ENCODE measurements at regions not wholly inside any gene's neighbourhood (a gene's known extent, or its start where the extent isn't known, plus 50 kb on each side); places are given as distances from the start of the nearest gene placed in this dataset.
"Not testable (repeated sequence)": the region's sequence is repeated elsewhere in the genome, so short reads cannot be mapped to it uniquely, and the experiment has no call there.

DNA sequence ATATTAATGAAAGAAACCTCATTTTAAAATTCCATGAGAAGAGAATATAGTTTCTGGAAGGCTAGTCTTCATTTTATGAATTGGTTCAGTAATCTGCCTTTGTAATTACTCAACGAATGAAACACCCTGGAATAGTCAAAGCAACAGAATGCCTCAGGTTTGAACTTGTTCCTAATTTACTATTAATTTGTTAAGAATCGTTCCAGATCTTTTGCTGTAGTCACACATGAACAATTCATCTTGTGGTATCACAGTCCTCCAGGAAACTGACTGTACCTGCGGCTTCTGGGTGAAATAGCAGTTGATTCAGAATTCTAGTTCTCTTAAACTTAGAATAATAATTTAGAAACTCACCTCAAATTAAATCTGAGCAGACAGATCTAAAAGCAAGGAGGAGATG lies 282.7 kb upstream of the MAP2 start:
- CTCF ChIA-PET, result no interaction called here
- no peak for TF ChIP-seq SUZ12 (IDR thresholded peaks at IDR 0.05)
- POLR2A ChIA-PET, result no interaction called here
- no peak for DNase-seq (ENCODE audit: extremely low spot score)

DNA sequence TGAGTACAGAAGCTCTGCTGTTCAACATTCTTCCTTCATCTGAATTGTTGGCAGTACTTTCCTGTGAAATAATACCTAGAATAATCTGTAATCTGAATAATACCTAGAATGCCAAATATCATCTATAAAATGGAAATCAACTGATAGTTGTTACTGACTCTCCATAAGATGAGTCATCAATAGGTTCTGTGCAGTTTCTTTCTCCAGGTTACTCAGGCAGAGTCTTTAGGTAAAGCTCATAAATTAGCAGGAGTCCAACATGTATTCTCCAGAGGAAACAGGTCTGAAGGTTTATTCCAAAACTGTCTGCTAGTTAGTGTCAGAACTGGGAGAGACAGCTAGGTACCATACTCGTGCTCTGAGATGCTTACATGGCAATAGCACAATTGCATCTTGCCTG lies 282.0 kb upstream of the MAP2 start:
- CTCF ChIA-PET, result no interaction called here
- DNase-seq (ENCODE audit: extremely low spot score), result no peak
- POLR2A ChIA-PET, result no interaction called here
- TF ChIP-seq ELF4 (IDR thresholded peaks at IDR 0.05) (no peak), FOXM1 (IDR thresholded peaks at IDR 0.05; ENCODE audit: borderline replicate concordance) (no peak), NFRKB (IDR thresholded peaks at IDR 0.05) (no peak), ARNT (IDR thresholded peaks at IDR 0.05) (no peak), FOXA1 (IDR thresholded peaks at IDR 0.05) (no peak), FOXK2 (IDR thresholded peaks at IDR 0.05) (no peak), BHLHE40 (IDR thresholded peaks at IDR 0.05; ENCODE audit: borderline replicate concordance) (no peak), TARDBP (IDR thresholded peaks at IDR 0.05) (no peak), CTBP1 (IDR thresholded peaks at IDR 0.05; ENCODE audit: borderline replicate concordance) (no peak)

DNA sequence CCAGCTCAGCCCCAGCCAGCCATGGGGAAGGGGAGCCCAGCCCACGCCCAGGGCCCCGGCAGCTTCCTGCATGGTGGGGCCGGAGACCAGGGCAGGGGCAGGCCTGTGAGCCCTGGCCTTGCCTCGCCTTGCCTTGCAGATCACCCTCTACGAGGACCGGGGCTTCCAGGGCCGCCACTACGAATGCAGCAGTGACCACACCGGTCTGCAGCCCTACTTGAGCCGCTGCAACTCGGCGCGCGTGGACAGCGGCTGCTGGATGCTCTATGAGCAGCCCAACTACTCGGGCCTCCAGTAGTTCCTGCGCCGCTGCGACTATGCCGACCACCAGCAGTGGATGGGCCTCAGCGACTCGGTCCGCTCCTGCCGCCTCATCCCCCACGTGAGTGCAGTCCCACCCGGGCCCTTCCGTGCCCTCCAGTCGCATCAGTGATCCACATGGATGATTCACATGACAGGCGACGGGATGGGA lies 278.6 kb upstream of the MAP2 start:
- DNase-seq (ENCODE audit: extremely low spot score); CTCF ChIA-PET; POLR2A ChIA-PET: not testable (repeated sequence)

DNA sequence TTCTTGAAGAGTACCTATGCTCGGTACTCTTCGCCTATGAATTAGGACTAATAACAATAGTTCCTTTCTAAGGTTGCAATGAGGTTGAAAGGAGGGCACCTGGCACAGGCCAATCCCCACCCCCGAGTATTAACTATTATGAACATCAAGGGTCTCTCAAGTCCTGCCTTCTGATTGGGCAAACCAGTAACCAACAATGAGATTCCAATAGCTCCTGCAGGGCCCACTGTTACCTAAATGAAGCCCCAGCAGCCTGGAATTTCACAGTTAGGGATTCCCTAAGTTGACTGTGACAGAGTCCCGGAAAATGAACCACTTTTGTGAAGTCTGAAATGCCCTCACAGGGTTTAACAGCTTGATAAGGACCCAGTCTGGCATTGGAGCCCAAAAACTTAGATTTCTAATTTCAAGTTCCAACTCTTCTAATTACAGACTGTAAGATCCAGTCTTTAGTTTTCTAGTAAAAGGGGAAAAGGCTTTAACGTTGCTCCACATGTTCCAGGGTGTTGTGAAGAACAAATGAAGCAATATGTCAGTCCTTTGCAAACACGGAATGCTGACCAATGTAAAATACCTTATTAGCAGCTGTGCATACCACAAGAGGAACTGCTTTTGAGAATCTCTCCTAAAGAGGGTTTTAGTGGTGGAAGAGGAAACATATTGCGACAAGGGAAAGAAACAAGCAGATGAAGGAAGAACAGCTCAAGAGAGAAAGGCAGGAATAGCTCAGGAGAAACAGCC lies 277.7 kb upstream of the MAP2 start:
- TF ChIP-seq BHLHE40 (IDR thresholded peaks at IDR 0.05; ENCODE audit: borderline replicate concordance) (no peak), FOXA1 (IDR thresholded peaks at IDR 0.05) (no peak), CTBP1 (IDR thresholded peaks at IDR 0.05; ENCODE audit: borderline replicate concordance) (no peak), NFRKB (IDR thresholded peaks at IDR 0.05) (no peak), SP1 (IDR thresholded peaks at IDR 0.05) (no peak), FOXM1 (IDR thresholded peaks at IDR 0.05; ENCODE audit: borderline replicate concordance) (no peak), SUZ12 (IDR thresholded peaks at IDR 0.05) (no peak), ARNT (IDR thresholded peaks at IDR 0.05) (no peak), TARDBP (IDR thresholded peaks at IDR 0.05) (no peak), FOXK2 (IDR thresholded peaks at IDR 0.05) (no peak), ELF4 (IDR thresholded peaks at IDR 0.05) (no peak), HDGF (IDR thresholded peaks at IDR 0.05; ENCODE audit: borderline replicate concordance) (no peak), ZNF384 (IDR thresholded peaks at IDR 0.05) (no peak), L3MBTL2 (conservative IDR thresholded peaks at IDR 0.05) (no peak)
- TF ChIP-seq, protein P1, sequence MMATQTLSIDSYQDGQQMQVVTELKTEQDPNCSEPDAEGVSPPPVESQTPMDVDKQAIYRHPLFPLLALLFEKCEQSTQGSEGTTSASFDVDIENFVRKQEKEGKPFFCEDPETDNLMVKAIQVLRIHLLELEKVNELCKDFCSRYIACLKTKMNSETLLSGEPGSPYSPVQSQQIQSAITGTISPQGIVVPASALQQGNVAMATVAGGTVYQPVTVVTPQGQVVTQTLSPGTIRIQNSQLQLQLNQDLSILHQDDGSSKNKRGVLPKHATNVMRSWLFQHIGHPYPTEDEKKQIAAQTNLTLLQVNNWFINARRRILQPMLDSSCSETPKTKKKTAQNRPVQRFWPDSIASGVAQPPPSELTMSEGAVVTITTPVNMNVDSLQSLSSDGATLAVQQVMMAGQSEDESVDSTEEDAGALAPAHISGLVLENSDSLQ (IDR thresholded peaks at IDR 0.05), result no peak
- ChIA-PET POLR2A (no interaction called here), CTCF (no interaction called here)
- DNase-seq (ENCODE audit: extremely low spot score), result no peak

DNA sequence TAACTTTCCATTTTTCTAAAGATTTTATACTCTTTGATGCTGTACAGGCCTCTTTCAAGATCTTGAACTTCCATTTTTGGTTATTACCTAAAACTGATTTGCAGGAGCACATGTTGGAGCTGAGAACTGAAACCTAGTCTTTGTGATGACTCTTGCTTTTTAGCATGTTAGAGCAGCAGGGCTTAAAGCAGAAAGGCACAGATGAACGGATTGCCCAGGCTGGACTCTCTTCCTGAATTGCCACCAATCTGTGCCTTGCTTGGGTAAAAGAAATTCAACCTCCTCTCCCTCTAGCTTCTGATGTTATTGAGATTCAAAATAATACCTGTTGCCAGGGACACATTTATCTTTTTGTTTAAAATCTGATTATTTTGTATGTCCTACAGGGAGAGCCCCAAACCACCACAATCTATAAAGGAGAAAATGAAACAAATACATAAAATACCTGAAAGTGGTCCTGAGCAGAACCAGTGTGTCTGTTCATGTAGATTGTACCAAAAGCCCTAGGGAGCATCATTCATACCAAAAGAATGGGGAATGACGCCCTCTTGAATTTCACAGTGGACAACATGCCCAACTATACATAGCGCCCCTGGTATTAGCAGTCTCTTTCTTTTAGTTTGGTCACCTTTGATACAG lies 277.0 kb upstream of the MAP2 start:
- CTCF ChIA-PET, result no interaction called here
- POLR2A ChIA-PET, result no interaction called here
- TF ChIP-seq, protein P1 (IDR thresholded peaks at IDR 0.05), result no peak
- TF ChIP-seq LEF1 (IDR thresholded peaks at IDR 0.05; ENCODE audit: borderline replicate concordance) (no peak), HDGF (IDR thresholded peaks at IDR 0.05; ENCODE audit: borderline replicate concordance) (no peak), SUZ12 (IDR thresholded peaks at IDR 0.05) (no peak)
- no peak for DNase-seq (ENCODE audit: extremely low spot score)

DNA sequence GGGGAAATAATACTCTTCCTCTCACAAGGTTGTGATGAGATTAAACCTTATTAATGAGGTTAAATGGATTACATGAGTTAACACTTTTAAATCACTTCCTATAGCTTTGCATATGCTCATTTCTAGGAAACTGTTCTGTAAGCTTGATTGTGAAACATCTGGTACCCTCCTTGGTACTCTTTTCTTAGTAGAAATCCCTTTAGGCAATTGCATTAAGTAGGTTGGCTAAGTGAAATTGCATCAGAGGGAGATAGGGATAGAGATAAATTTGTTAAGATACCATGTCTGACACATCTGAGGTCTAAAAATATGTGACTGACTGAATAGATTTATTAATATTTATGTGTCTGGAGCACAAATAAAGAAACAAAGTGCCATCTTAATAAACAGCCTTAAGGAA lies 275.9 kb upstream of the MAP2 start:
- DNase-seq (ENCODE audit: extremely low spot score), result no peak
- POLR2A ChIA-PET, result no interaction called here
- TF ChIP-seq FOXK2 (IDR thresholded peaks at IDR 0.05) (no peak), HDGF (IDR thresholded peaks at IDR 0.05; ENCODE audit: borderline replicate concordance) (no peak), NFRKB (IDR thresholded peaks at IDR 0.05) (no peak), LEF1 (IDR thresholded peaks at IDR 0.05; ENCODE audit: borderline replicate concordance) (no peak)
- CTCF ChIA-PET, result interaction anchor here (0.6 kb wide), 1 partner anchor 354 kb away, joined by 6 read pairs; no protein-coding TSS in a partner anchor

DNA sequence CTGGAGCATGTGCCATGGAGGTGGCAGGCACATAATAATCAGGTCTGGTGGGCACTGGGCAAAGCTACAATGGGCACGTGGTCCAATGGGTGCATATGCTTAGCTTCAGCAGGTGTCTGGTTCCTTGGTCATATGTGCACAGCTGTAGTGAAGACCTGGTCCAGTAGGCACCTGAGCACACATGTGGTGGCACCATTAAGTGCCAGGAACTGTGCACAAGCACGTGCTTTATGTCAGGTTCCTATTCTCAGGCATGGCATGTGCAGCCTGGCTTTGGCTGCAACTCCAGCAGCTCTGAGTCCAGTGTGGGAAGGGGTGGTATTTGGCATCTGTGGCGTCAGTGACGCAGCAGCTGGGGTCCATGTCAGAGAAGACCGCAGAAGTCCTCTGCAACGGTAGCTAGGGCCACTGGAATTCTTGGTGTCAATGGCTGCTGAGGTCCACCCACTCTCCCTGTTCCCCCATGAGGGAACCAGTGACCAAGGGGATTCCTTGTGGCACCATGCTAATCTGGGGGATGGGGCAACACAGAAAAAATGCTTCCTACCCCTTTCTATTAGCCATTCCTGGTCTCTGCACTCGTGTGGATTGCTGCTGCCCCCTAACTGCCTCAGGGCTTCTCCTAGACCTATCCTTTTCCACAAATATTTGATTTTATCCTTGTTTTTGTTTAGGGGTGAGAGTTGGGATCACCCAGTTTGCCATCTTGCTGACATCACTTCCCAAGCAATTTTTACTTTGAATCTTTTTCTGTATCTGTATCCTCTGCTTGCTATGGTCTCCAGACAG lies 262.9 kb upstream of the MAP2 start:
- POLR2A ChIA-PET, result no interaction called here
- TF ChIP-seq SP1 (IDR thresholded peaks at IDR 0.05), result no peak
- TF ChIP-seq FOXA1 (IDR thresholded peaks at IDR 0.05), result no peak
- no peak for TF ChIP-seq BHLHE40 (IDR thresholded peaks at IDR 0.05; ENCODE audit: borderline replicate concordance)
- TF ChIP-seq L3MBTL2 (conservative IDR thresholded peaks at IDR 0.05), result no peak
- no peak for TF ChIP-seq SUZ12 (IDR thresholded peaks at IDR 0.05)
- TF ChIP-seq ELF4 (IDR thresholded peaks at IDR 0.05), result no peak
- TF ChIP-seq CTBP1 (IDR thresholded peaks at IDR 0.05; ENCODE audit: borderline replicate concordance), result no peak
- TF ChIP-seq HDGF (IDR thresholded peaks at IDR 0.05; ENCODE audit: borderline replicate concordance), result no peak
- TF ChIP-seq TARDBP (IDR thresholded peaks at IDR 0.05), result no peak
- TF ChIP-seq, protein P1 (IDR thresholded peaks at IDR 0.05), result no peak
- no peak for TF ChIP-seq NFRKB (IDR thresholded peaks at IDR 0.05)
- TF ChIP-seq ARNT (IDR thresholded peaks at IDR 0.05), result no peak
- TF ChIP-seq FOXK2 (IDR thresholded peaks at IDR 0.05), result no peak
- no peak for TF ChIP-seq ZNF384 (IDR thresholded peaks at IDR 0.05)
- no peak for TF ChIP-seq LEF1 (IDR thresholded peaks at IDR 0.05; ENCODE audit: borderline replicate concordance)
- no peak for TF ChIP-seq FOXM1 (IDR thresholded peaks at IDR 0.05; ENCODE audit: borderline replicate concordance)

More for the DNA sequence above, 262.9 kb upstream of the MAP2 start:
- CTCF ChIA-PET, result no interaction called here
- no peak for DNase-seq (ENCODE audit: extremely low spot score)
